ENCODE measurements at regions not wholly inside any gene's neighbourhood (a gene's known extent, or its start where the extent isn't known, plus 50 kb on each side); places are given as distances from the start of the nearest gene placed in this dataset.

DNA sequence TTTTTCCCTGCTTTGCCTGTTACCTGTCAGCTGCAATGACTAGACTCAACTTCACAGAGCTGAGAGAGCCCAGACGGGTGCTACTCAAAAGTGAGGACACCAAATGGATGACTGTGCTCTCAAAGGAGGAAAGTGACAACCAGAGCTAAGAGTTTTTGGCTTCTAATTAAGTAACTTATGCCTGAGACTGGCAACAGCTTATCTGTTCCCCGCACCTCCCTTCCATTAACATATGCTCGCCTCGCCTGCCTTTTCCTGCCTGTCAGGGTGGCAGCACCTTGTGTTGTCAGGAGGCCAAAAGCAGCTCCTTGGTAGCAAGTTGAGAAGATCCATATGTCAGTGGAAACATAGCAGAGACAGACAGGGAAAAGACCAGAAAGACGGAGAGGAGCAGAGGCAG lies 573.9 kb upstream of the KIRREL3 start:
- DNase-seq, result no peak
- H3K4me1 ChIP-seq, result no peaks in the 10 kb centered on the region
- H3K36me3 ChIP-seq, result no peaks in the 10 kb centered on the region
- intact Hi-C loops (cut with DNase I; ENCODE audit: low total_unique reads), result no loop called here
- TF ChIP-seq POLR2A (IDR thresholded peaks at IDR 0.05), result no peak
- no peak for TF ChIP-seq CTCF (IDR thresholded peaks at IDR 0.05)
- no peaks in the 10 kb centered on the region for H3K9me3 ChIP-seq
- no peaks in the 10 kb centered on the region for H3K27me3 ChIP-seq
- H3K27ac ChIP-seq, result no peak overlapping the region
- no peak overlapping the region for H3K4me3 ChIP-seq

DNA sequence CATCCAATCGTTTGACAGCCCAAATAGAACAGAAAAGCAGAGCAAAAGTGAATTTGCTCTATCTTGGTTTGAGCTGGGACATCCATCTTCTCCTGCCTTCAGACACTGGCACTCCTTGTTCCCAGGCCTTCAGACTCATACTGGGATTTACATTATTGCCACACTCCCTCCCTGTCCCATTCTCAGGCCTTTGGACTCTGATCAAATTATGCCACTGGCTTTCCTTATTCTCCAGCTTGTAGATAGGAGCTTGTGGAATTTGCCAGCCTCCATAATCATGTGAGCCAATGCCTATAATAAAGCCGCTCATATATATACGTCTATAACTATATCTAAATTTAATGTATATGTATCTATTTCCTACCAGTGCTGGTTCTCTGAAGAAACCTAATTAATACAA lies 568.3 kb upstream of the KIRREL3 start:
- Histone ChIP-seq H3K4me1 (no peaks in the 10 kb centered on the region), H3K27me3 (no peaks in the 10 kb centered on the region), H3K27ac (no peak overlapping the region), H3K36me3 (no peaks in the 10 kb centered on the region), H3K9me3 (no peaks in the 10 kb centered on the region), H3K4me3 (no peak overlapping the region)
- no peak for DNase-seq
- TF ChIP-seq POLR2A (IDR thresholded peaks at IDR 0.05) (no peak), CTCF (IDR thresholded peaks at IDR 0.05) (no peak)
- intact Hi-C loops (cut with DNase I; ENCODE audit: low total_unique reads), result no loop called here

DNA sequence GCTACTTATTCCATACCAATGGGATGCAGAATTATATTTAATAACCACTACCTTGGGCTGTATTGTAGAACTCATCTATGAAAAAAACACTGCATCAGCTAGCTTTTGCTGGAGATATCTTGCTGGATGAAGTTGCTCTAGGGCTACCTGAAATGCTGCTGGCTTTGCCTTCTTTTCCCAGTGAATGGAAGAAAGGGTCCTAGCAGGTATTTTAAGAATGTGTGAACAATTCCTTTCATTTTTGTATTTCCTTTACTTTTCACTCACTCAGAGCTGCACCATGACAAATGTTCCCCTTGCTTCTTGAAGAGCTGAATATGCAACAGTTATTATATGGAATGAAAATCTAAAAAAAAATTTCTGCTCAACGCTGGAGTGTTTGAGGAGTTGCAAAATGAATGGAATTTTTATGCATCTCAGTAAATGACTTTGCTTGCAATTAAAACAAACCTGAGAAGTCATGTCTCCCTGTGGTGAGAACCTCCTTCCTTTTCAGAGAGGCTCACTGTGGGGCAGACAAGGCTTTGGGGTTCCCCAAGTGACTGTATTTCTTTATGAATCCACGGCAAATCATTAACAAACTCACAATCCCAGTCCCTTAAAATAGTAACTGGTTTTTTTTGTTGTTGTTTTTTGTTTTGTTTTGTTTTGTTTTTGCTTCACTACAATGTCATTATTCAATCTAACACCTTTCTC lies 566.8 kb upstream of the KIRREL3 start:
- intact Hi-C loops (cut with DNase I; ENCODE audit: low total_unique reads), result no loop called here
- Histone ChIP-seq H3K9me3 (no peaks in the 10 kb centered on the region), H3K36me3 (no peaks in the 10 kb centered on the region), H3K4me3 (no peak overlapping the region), H3K27me3 (no peaks in the 10 kb centered on the region), H3K4me1 (no peaks in the 10 kb centered on the region), H3K27ac (no peak overlapping the region)
- no peak for TF ChIP-seq CTCF (IDR thresholded peaks at IDR 0.05)
- no peak for TF ChIP-seq POLR2A (IDR thresholded peaks at IDR 0.05)
- DNase-seq, result no peak

GRCh38 chr11:127564810-127565209 lies 564.2 kb upstream of the KIRREL3 start:
- Histone ChIP-seq H3K4me3 (no peak overlapping the region), H3K36me3 (no peaks in the 10 kb centered on the region), H3K27ac (no peak overlapping the region), H3K27me3 (no peaks in the 10 kb centered on the region), H3K9me3 (no peaks in the 10 kb centered on the region), H3K4me1 (no peaks in the 10 kb centered on the region)
- no peak for DNase-seq
- TF ChIP-seq POLR2A (IDR thresholded peaks at IDR 0.05), result no peak
- no peak for TF ChIP-seq CTCF (IDR thresholded peaks at IDR 0.05)
- intact Hi-C loops (cut with DNase I; ENCODE audit: low total_unique reads), result no loop called here

DNA sequence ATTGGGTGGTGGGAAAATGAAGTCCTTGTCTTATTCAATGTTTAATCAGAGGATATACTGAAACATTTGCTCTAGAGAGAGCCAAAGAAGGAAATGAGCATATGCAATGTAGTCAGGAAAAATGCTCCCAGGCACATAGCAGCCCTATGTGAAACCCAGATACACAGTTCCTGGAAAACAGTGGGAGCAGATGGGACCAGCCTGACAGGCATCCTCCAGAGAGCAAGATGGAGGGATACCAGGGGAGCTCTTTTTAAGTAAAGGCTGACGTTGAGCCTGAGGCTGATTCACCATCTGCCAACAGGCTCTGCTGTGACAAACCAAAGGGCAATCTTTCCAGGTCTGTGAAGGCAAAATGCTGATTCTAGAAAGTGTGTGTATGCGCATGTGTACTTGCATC lies 559.4 kb upstream of the KIRREL3 start:
- Histone ChIP-seq H3K4me1 (no peaks in the 10 kb centered on the region), H3K9me3 (no peaks in the 10 kb centered on the region), H3K27ac (no peak overlapping the region), H3K36me3 (no peaks in the 10 kb centered on the region), H3K4me3 (no peak overlapping the region), H3K27me3 (no peaks in the 10 kb centered on the region)
- intact Hi-C loops (cut with DNase I; ENCODE audit: low total_unique reads), result no loop called here
- DNase-seq, result no peak
- no peak for TF ChIP-seq POLR2A (IDR thresholded peaks at IDR 0.05)
- no peak for TF ChIP-seq CTCF (IDR thresholded peaks at IDR 0.05)

All from uterus (tissue), 3 donors.